OCI-LY3 (cell line): ENCODE measurements at regions not wholly inside any gene's neighbourhood (a gene's known extent, or its start where the extent isn't known, plus 50 kb on each side); places are given as distances from the start of the nearest gene placed in this dataset.

ENCODE experiments used
- CTCF ChIP-seq: fragments of 200-600, 300-600 bp; sonication (generic); IDR thresholded peaks from 2 replicates; pipeline ENCODE4 v1.5.1; 2014; ENCODE audit warnings: antibody characterized with exemption, low read length, low read depth
- EZH2phosphoT487 ChIP-seq: fragments of 200-600 bp; shearing (Covaris generic); IDR thresholded peaks from 2 replicates; pipeline ENCODE4 v1.6.1; 2018; ENCODE audit warnings: antibody characterized with exemption, mixed run types, low read depth

DNA sequence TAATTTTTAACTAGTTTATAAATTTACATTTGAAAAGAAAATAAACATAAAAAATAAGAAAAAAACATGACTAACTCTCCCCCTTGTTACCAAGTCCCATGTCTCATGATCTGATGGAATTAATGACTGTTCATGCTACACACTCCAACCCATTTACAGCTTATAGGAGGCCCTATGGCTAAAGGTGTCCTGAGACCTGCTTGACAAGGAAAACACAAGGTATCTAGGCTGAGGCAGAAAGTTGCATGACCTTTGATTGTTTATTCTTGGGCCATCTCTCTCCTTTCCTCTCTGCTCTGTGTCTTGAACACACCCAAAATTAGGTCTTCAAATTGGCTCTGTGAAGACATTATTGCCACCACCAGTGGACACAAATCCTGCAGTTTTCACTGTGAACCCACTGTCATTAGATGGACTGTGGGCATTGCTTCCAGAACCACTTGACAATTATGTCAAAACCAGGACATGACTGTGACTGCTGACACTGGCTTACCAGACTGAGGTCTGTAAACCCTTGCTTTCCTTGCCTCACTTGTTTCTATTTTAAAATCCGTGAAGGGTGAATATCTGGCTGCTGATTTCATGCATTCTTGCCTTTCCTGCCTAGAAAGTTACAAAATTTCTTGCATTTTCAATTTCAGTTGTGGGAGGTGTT lies 386.5 kb upstream of the SPRY2 start:
- no peak for TF ChIP-seq CTCF
- no peak for TF ChIP-seq EZH2phosphoT487
